Smooth muscle cell (in vitro differentiated cells): ENCODE measurements at regions not wholly inside any gene's neighbourhood (a gene's known extent, or its start where the extent isn't known, plus 50 kb on each side); places are given as distances from the start of the nearest gene placed in this dataset.
A peak's percentile ranks its signal among the peaks of the same experiment; 100 is the strongest.
"Not testable (repeated sequence)": the region's sequence is repeated elsewhere in the genome, so short reads cannot be mapped to it uniquely, and the experiment has no call there.

Experiments
- DNase-seq: peaks from one replicate; lab custom pipeline; 2025; ENCODE audit not compliant: unreplicated experiment; lab: John Stamatoyannopoulos, UW
- H2AFZ ChIP-seq: fragments of 200-600 bp; sonication (generic); 2 replicates; pipeline ENCODE4 v1.6.0; 2016; ENCODE audit warnings: antibody characterized with exemption, low read depth, mild to moderate bottlenecking
- H3F3A ChIP-seq: fragments of 200-600 bp; sonication (generic); 2 replicates; pipeline ENCODE4 v1.6.0; 2017; ENCODE audit warnings: antibody characterized with exemption, low read depth
- H3K27ac ChIP-seq: fragments of 200-600 bp; sonication (generic); 2 replicates; pipeline ENCODE4 v1.5.1; 2016; ENCODE audit warnings: low read depth, mild to moderate bottlenecking
- H3K27me3 ChIP-seq: fragments of 200-600 bp; sonication (generic); 2 replicates; pipeline ENCODE4 v1.6.1; 2016; ENCODE audit warnings: low read depth, mild to moderate bottlenecking
- H3K36me3 ChIP-seq: fragments of 200-600 bp; sonication (generic); 2 replicates; pipeline ENCODE4 v1.5.1; 2016; ENCODE audit warnings: low read depth
- H3K4me1 ChIP-seq: fragments of 200-600 bp; sonication (generic); 2 replicates; pipeline ENCODE4 v1.5.1; 2016; ENCODE audit warnings: low read depth
- H3K4me2 ChIP-seq: fragments of 200-600 bp; sonication (generic); 2 replicates; pipeline ENCODE4 v1.6.0; 2016; ENCODE audit warnings: mild to moderate bottlenecking
- H3K4me3 ChIP-seq: fragments of 200-600 bp; sonication (generic); 2 replicates; pipeline ENCODE4 v1.5.1; 2016; ENCODE audit warnings: mild to moderate bottlenecking
- H3K79me2 ChIP-seq: fragments of 200-600 bp; sonication (generic); 2 replicates; pipeline ENCODE4 v1.6.0; 2016; ENCODE audit warnings: low read depth, mild to moderate bottlenecking
- H3K9ac ChIP-seq: fragments of 200-600 bp; sonication (generic); 2 replicates; pipeline ENCODE4 v1.6.0; 2016; ENCODE audit warnings: low read depth
- H3K9me3 ChIP-seq: fragments of 200-600 bp; sonication (generic); replicated peaks from 2 replicates; pipeline ENCODE4 v1.5.1; 2016; ENCODE audit warnings: low read depth
- H4K20me1 ChIP-seq: fragments of 200-600 bp; sonication (generic); 2 replicates; pipeline ENCODE4 v1.6.0; 2016; ENCODE audit warnings: low read depth
- CTCF ChIP-seq: fragments of 200-600 bp; sonication (generic); IDR thresholded peaks from 2 replicates; pipeline ENCODE4 v1.5.1; 2017; ENCODE audit warnings: borderline replicate concordance, mild to moderate bottlenecking, antibody characterized with exemption; ENCODE audit not compliant: insufficient read depth, poor library complexity, severe bottlenecking
- WGBS: methylation state at CpG from one replicate; pipeline ENCODE4 v1.1.7; 2016; ENCODE audit warnings: low lambda C conversion rate; 5-methylcytosine and 5-hydroxymethylcytosine counted together

GRCh38 chr10:34058845-34059614, 724.6 kb upstream of the NRP1 start:
- H3K4me3 ChIP-seq: no peak overlapping the region
- no peaks in the 10 kb centered on the region for H4K20me1 ChIP-seq
- H2AFZ ChIP-seq: peak overlapping the region; percentile 78
- peaks cover 21% of the 10 kb centered on the region for H3K9me3 ChIP-seq
- H3K27me3 ChIP-seq: no peaks in the 10 kb centered on the region
- no peak for TF ChIP-seq CTCF
- no peaks in the 10 kb centered on the region for H3K4me1 ChIP-seq
- no peaks in the 10 kb centered on the region for H3K36me3 ChIP-seq
- no peak overlapping the region for H3K4me2 ChIP-seq
- DNase-seq: no peak
- 31% methylated on average over 11 of the region's 11 CpGs for WGBS
- H3F3A ChIP-seq: peaks cover 9% of the 10 kb centered on the region
- no peaks in the 10 kb centered on the region for H3K79me2 ChIP-seq
- H3K27ac ChIP-seq: peak overlapping the region; percentile 69
- H3K9ac ChIP-seq: no peak overlapping the region

GRCh38 chr10:34055410-34055985, 721.0 kb upstream of the NRP1 start:
- H3K36me3 ChIP-seq, DNase-seq, H3K4me2 ChIP-seq, H3K27me3 ChIP-seq, H3K9me3 ChIP-seq, H3K4me3 ChIP-seq, H3K79me2 ChIP-seq, H3K4me1 ChIP-seq, H2AFZ ChIP-seq, H3K27ac ChIP-seq, H4K20me1 ChIP-seq, H3K9ac ChIP-seq: not testable (repeated sequence)
- peaks cover 16% of the 10 kb centered on the region for H3F3A ChIP-seq
- WGBS: 98% methylated on average over 25 of the region's 38 CpGs

GRCh38 chr10:34049887-34050286, 715.4 kb upstream of the NRP1 start:
- Histone ChIP-seq H3K9me3 (no peaks in the 10 kb centered on the region), H3K27me3 (no peaks in the 10 kb centered on the region), H3K4me1 (no peaks in the 10 kb centered on the region), H3K4me3 (peak overlapping the region; percentile 12), H3K79me2 (no peaks in the 10 kb centered on the region), H3F3A (peaks cover 11% of the 10 kb centered on the region), H2AFZ (peak overlapping the region; percentile 71), H4K20me1 (no peaks in the 10 kb centered on the region), H3K9ac (peak overlapping the region; percentile 74), H3K4me2 (peak overlapping the region; percentile 79), H3K27ac (peak overlapping the region; percentile 96), H3K36me3 (no peaks in the 10 kb centered on the region)
- 11% methylated on average over 9 of the region's 9 CpGs for WGBS
- no peak for DNase-seq
- no peak for TF ChIP-seq CTCF

- H3K9ac ChIP-seq: peak overlapping the region; percentile 67
- no peaks in the 10 kb centered on the region for H3K9me3 ChIP-seq
- H3K27ac ChIP-seq: peak overlapping the region; percentile 96
- H3K79me2 ChIP-seq: no peaks in the 10 kb centered on the region
- no peak for TF ChIP-seq CTCF
- 20% methylated on average over 3 of the region's 3 CpGs for WGBS
- no peak overlapping the region for H3K4me3 ChIP-seq
- H3F3A ChIP-seq: peaks cover 11% of the 10 kb centered on the region
- H4K20me1 ChIP-seq: no peaks in the 10 kb centered on the region
- DNase-seq: no peak
- H3K36me3 ChIP-seq: no peaks in the 10 kb centered on the region
- no peaks in the 10 kb centered on the region for H3K4me1 ChIP-seq
- peak overlapping the region; percentile 79 for H3K4me2 ChIP-seq
- no peaks in the 10 kb centered on the region for H3K27me3 ChIP-seq
- no peak overlapping the region for H2AFZ ChIP-seq
Measured at GRCh38 chr10:34049469-34049868, 715.0 kb upstream of the NRP1 start.
